ENCODE measurements at regions not wholly inside any gene's neighbourhood (a gene's known extent, or its start where the extent isn't known, plus 50 kb on each side); places are given as distances from the start of the nearest gene placed in this dataset.

GRCh38 chr10:105956550-105956949 is 1208.0 kb downstream of the SORCS1 start:
- no peak for TF ChIP-seq CTCF (optimal IDR thresholded peaks at IDR 0.05 in 1 of 3, IDR thresholded peaks at IDR 0.05 in 1 of 3, conservative IDR thresholded peaks at IDR 0.05 in 1 of 3; ENCODE audit: extremely low read depth in 1 of 3, insufficient read depth in 2 of 3, low read length in 3 of 3)
- no peak for TF ChIP-seq EZH2 (IDR thresholded peaks at IDR 0.05; ENCODE audit: low read length)

Measured in keratinocyte (primary cell).